Neuronal stem cell (in vitro differentiated cells): ENCODE measurements at regions not wholly inside any gene's neighbourhood (a gene's known extent, or its start where the extent isn't known, plus 50 kb on each side); places are given as distances from the start of the nearest gene placed in this dataset.

Experiments
- DNase-seq: peaks from one replicate; pipeline ENCODE4 v3.0.0-alpha.2; 2013; ENCODE audit warnings: low spot score
- H2AFZ ChIP-seq: one replicate; pipeline ENCODE4 v1.6.1; 2013; ENCODE audit warnings: mild to moderate bottlenecking, low read length, inconsistent platforms
- H2AK5ac ChIP-seq: 2 replicates; pipeline ENCODE4 v1.6.1; 2013; ENCODE audit warnings: low read depth, mild to moderate bottlenecking, inconsistent platforms, low read length, moderate library complexity, mixed read lengths
- H2BK120ac ChIP-seq: 2 replicates; pipeline ENCODE4 v1.6.1; 2013; ENCODE audit warnings: low read depth, mild to moderate bottlenecking, inconsistent platforms, low read length, moderate library complexity, mixed read lengths
- H2BK12ac ChIP-seq: one replicate; pipeline ENCODE4 v1.6.1; 2013; ENCODE audit warnings: low read length, inconsistent platforms
- H2BK15ac ChIP-seq: 2 replicates; pipeline ENCODE4 v1.6.1; 2013; ENCODE audit warnings: mild to moderate bottlenecking, low read length, inconsistent platforms, mixed read lengths
- H2BK5ac ChIP-seq: one replicate; pipeline ENCODE4 v1.6.1; 2013; ENCODE audit warnings: inconsistent platforms, mild to moderate bottlenecking, low read length, moderate library complexity
- H3K14ac ChIP-seq: one replicate; pipeline ENCODE4 v1.6.1; 2013; ENCODE audit warnings: low read length, inconsistent platforms
- H3K18ac ChIP-seq: 2 replicates; pipeline ENCODE4 v1.6.1; 2013; ENCODE audit warnings: low read length, inconsistent platforms
- H3K23ac ChIP-seq: 2 replicates; pipeline ENCODE4 v1.6.1; 2013; ENCODE audit warnings: low read depth, mild to moderate bottlenecking, mixed read lengths, low read length, inconsistent platforms; ENCODE audit not compliant: poor library complexity
- H3K27ac ChIP-seq: replicated peaks from 3 replicates; pipeline ENCODE4 v1.5.1; 2013; ENCODE audit warnings: low read length, inconsistent platforms
- H3K27me3 ChIP-seq, 3 experiments: 2 replicates each; pipeline ENCODE4 v1.6.1; 2013; ENCODE audit warnings: low read length in 3 of 3, mild to moderate bottlenecking in 2 of 3, inconsistent platforms in 1 of 3, low read depth in 1 of 3, mixed read lengths in 1 of 3, moderate library complexity in 1 of 3; ENCODE audit not compliant: control insufficient read depth in 3 of 3, insufficient read depth in 3 of 3
- H3K36me3 ChIP-seq, 2 donors: replicated peaks in 1 of 2; 2 replicates each; pipeline ENCODE4 v1.6.1; 2013; ENCODE audit warnings: low read length in 2 of 2; ENCODE audit not compliant: control insufficient read depth in 2 of 2, insufficient read depth in 2 of 2
- H3K4ac ChIP-seq: 2 replicates; pipeline ENCODE4 v1.6.1; 2013; ENCODE audit warnings: inconsistent platforms, mild to moderate bottlenecking, low read length, moderate library complexity
- H3K4me1 ChIP-seq, 2 donors: 1 replicate in 1 of 2; 2 replicates in 1 of 2; pipeline ENCODE4 v1.6.1; 2013; ENCODE audit warnings: low read length in 2 of 2, low read depth in 1 of 2; ENCODE audit not compliant: control insufficient read depth in 2 of 2, insufficient read depth in 1 of 2
- H3K4me2 ChIP-seq: one replicate; pipeline ENCODE4 v1.6.1; 2013; ENCODE audit warnings: mild to moderate bottlenecking, low read length, inconsistent platforms; ENCODE audit not compliant: insufficient read depth, poor library complexity, severe bottlenecking
- H3K4me3 ChIP-seq, 2 donors: 2 replicates each; pipeline ENCODE4 v1.5.1; 2013; ENCODE audit warnings: low read length in 2 of 2, mild to moderate bottlenecking in 2 of 2, inconsistent platforms in 1 of 2, moderate library complexity in 1 of 2
- H3K79me1 ChIP-seq: one replicate; pipeline ENCODE4 v1.6.1; 2013; ENCODE audit warnings: low read depth, mild to moderate bottlenecking, inconsistent platforms, low read length, moderate library complexity
- H3K9ac ChIP-seq: one replicate; pipeline ENCODE4 v1.6.1; 2013; ENCODE audit warnings: mild to moderate bottlenecking, low read depth, low read length, inconsistent platforms; ENCODE audit not compliant: poor library complexity
- H3K9me3 ChIP-seq, 2 donors: replicated peaks in 1 of 2; 2 replicates each; pipeline versions ENCODE3 to v1.6.1; 2013; ENCODE audit warnings: low read length in 2 of 2, mild to moderate bottlenecking in 2 of 2, inconsistent platforms in 1 of 2, low read depth in 1 of 2, mixed read lengths in 1 of 2, moderate library complexity in 1 of 2; ENCODE audit not compliant: control insufficient read depth in 2 of 2, insufficient read depth in 1 of 2
- H4K8ac ChIP-seq: one replicate; pipeline ENCODE4 v1.6.1; 2013; ENCODE audit warnings: low read depth, mild to moderate bottlenecking, inconsistent platforms, low read length, moderate library complexity
- H4K91ac ChIP-seq: one replicate; pipeline ENCODE4 v1.6.1; 2013; ENCODE audit warnings: low read length, low read depth, mild to moderate bottlenecking, inconsistent platforms; ENCODE audit not compliant: poor library complexity
- WGBS, 2 donors: extraction: QIAGEN DNeasy Blood & Tissue Kit; methylation state at CpG; one replicate each; pipeline ENCODE4 v1.1.7; 2013; ENCODE audit warnings: missing lambda C conversion rate in 2 of 2, mixed read lengths in 1 of 2; ENCODE audit not compliant: insufficient read length in 2 of 2, insufficient replicate concordance in 1 of 2; ENCODE audit errors: extremely low coverage in 2 of 2; 5-methylcytosine and 5-hydroxymethylcytosine counted together

DNA sequence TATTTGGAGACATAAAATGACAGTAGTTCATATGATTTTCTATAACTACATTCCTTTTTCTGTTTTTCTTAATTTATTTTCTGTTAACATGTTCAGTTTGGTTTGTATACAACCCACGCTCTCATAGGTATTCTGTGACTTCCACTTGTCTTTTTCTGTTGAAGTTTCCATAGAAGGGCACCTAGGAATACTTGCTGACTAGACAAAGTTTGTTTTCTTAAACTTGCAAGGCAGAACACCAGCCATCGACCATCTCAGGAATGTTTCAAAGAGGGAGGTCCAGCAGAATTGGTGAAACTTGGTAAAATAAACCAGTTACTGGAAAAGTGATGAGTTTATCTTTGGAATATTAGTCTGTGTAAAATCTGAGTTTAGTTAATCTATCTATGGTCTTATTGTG, 403.2 kb upstream of the CADM2 start:
- Histone ChIP-seq H3K14ac (no peak overlapping the region), H3K4me1 (peaks cover 0 to 6% of the 10 kb centered on the region in 2 donors), H3K9me3 (no peaks in the 10 kb centered on the region), H4K8ac (no peak overlapping the region), H2AFZ (no peak overlapping the region), H3K79me1 (no peaks in the 10 kb centered on the region), H3K4me2 (no peak overlapping the region), H2BK12ac (no peak overlapping the region), H3K23ac (no peak overlapping the region), H4K91ac (no peak overlapping the region), H2AK5ac (no peak overlapping the region), H3K27ac (no peak overlapping the region), H3K4ac (no peak overlapping the region), H3K18ac (no peak overlapping the region), H2BK120ac (no peak overlapping the region), H3K4me3 (no peak overlapping the region), H3K27me3 (no peaks in the 10 kb centered on the region), H2BK15ac (no peak overlapping the region), H3K36me3 (no peaks in the 10 kb centered on the region), H3K9ac (no peak overlapping the region), H2BK5ac (no peak overlapping the region)
- DNase-seq: no peak
- no CpG with 5 or more reads among the region's 2 CpGs for WGBS, 2 donors

DNA sequence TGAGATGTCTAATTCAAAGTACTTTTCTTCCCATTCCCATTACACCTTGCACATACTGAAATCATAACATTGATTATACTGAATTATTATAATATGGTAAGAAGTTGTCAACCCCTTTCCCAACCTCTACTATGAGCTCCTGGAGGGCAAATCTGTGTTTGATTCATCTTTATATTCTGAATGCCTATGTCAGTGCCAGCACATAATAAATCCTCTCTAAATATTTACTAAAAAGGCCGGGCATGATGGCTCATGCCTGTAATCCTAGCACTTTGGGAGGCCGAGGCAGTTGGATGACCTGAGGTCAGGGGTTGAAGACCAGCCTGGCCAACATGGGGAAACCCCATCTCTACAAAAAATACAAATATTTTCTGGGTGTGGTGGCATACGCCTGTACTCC, 392.5 kb upstream of the CADM2 start:
- no peak overlapping the region for H3K4me2 ChIP-seq
- H3K18ac ChIP-seq: no peak overlapping the region
- no peak overlapping the region for H2BK12ac ChIP-seq
- no peak overlapping the region for H3K14ac ChIP-seq
- H2AK5ac ChIP-seq: no peak overlapping the region
- WGBS, 2 donors: no CpG with 5 or more reads among the region's 3 CpGs
- H3K36me3 ChIP-seq: no peaks in the 10 kb centered on the region
- no peak overlapping the region for H4K8ac ChIP-seq
- H3K27ac ChIP-seq: no peak overlapping the region
- no peak overlapping the region for H2BK15ac ChIP-seq
- H3K79me1 ChIP-seq: no peaks in the 10 kb centered on the region
- H3K4me1 ChIP-seq: no peaks in the 10 kb centered on the region
- H3K9me3 ChIP-seq: no peaks in the 10 kb centered on the region
- no peak overlapping the region for H4K91ac ChIP-seq
- no peaks in the 10 kb centered on the region for H3K27me3 ChIP-seq
- H2BK5ac ChIP-seq: no peak overlapping the region
- H3K23ac ChIP-seq: no peak overlapping the region
- no peak overlapping the region for H3K4me3 ChIP-seq
- H2BK120ac ChIP-seq: no peak overlapping the region
- no peak overlapping the region for H2AFZ ChIP-seq
- no peak overlapping the region for H3K9ac ChIP-seq
- H3K4ac ChIP-seq: no peak overlapping the region
- DNase-seq: no peak

DNA sequence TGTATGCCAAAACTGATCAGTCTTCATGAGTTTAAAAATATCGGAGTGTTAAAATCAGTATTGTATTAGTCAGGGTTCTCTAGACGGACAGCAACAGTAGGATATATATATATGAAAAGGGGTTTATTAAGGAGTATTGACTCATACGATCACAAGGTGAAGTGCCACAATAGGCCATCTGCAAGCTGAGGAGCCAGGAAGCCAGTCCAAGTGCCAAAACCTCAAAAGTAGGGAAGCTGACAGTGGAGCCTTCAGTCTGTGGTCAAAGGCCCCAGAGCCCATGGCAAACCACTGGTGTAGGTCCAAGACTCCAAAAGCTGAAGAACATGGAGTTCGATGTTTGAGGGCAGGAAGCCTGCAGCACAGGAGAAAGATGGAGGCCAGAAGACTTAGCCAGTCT, 391.0 kb upstream of the CADM2 start:
- no peak for DNase-seq
- Histone ChIP-seq H3K9ac (no peak overlapping the region), H3K4me3 (no peak overlapping the region), H3K27ac (no peak overlapping the region), H3K27me3 (no peaks in the 10 kb centered on the region), H3K4me1 (no peaks in the 10 kb centered on the region), H3K36me3 (no peaks in the 10 kb centered on the region), H4K8ac (no peak overlapping the region), H3K14ac (no peak overlapping the region), H3K9me3 (no peaks in the 10 kb centered on the region), H2AFZ (no peak overlapping the region), H3K18ac (no peak overlapping the region), H2BK12ac (no peak overlapping the region), H3K4me2 (no peak overlapping the region), H2AK5ac (no peak overlapping the region), H3K23ac (no peak overlapping the region), H2BK5ac (no peak overlapping the region), H2BK120ac (no peak overlapping the region), H2BK15ac (no peak overlapping the region), H4K91ac (no peak overlapping the region), H3K79me1 (no peaks in the 10 kb centered on the region), H3K4ac (no peak overlapping the region)
- no CpG with 5 or more reads among the region's 4 CpGs for WGBS, 2 donors

DNA sequence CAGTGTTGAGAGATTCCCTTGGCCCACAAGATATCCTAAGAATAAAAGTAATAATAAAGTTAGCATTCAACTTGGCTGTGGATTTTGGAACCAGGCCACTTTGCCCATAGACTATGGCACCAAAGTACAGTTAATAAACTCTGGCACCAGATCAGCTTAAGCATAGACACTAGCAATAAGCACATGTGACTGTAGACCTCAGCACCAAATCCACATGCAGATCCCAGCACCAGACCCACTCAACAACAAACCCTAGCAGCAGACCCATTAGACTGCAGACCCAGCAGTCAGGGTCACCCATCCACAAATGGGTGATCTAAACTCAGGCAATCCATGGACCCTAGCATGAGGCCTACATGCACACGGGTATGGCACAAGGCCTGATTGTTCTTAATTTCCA, 384.8 kb upstream of the CADM2 start:
- Histone ChIP-seq H2AFZ (no peak overlapping the region), H2BK12ac (no peak overlapping the region), H3K4ac (no peak overlapping the region), H3K9me3 (peaks cover 0 to 10% of the 10 kb centered on the region in 2 donors), H3K18ac (no peak overlapping the region), H3K14ac (no peak overlapping the region), H3K4me1 (no peaks in the 10 kb centered on the region), H3K4me2 (no peak overlapping the region), H3K27ac (no peak overlapping the region), H3K79me1 (no peaks in the 10 kb centered on the region), H2BK120ac (no peak overlapping the region), H3K9ac (no peak overlapping the region), H2BK15ac (no peak overlapping the region), H3K27me3 (no peaks in the 10 kb centered on the region), H4K91ac (no peak overlapping the region), H2AK5ac (no peak overlapping the region), H3K4me3 (no peak overlapping the region), H3K23ac (no peak overlapping the region), H4K8ac (no peak overlapping the region), H2BK5ac (no peak overlapping the region), H3K36me3 (no peaks in the 10 kb centered on the region)
- DNase-seq: no peak
- WGBS, 2 donors: no CpG with 5 or more reads among the region's 1 CpG
